Calu3 (cell line): ENCODE measurements at regions not wholly inside any gene's neighbourhood (a gene's known extent, or its start where the extent isn't known, plus 50 kb on each side); places are given as distances from the start of the nearest gene placed in this dataset.

Source experiments
- BruUV-seq: library from RNA; stranded (reverse); fragments of 400-500 nt; replicated peaks from 2 replicates; lab custom pipeline; 2021; lab: Mats Ljungman, UMichigan
- CTCF ChIA-PET: fragments of 300-600 bp; sonication (Branson Sonifier 250); formaldehyde crosslinking; loops from one replicate; lab custom pipeline; 2022; ENCODE audit warnings: antibody characterized with exemption; lab: Charles Lee
- DNase-seq: peaks from one replicate; pipeline ENCODE4 v3.0.0; 2022
- H3K27ac Mint-ChIP-seq: one replicate; pipeline ENCODE4 v1.8.0; 2022; ENCODE audit warnings: mixed read lengths; ENCODE audit not compliant: unreplicated experiment
- H3K27me3 Mint-ChIP-seq: one replicate; pipeline ENCODE4 v1.8.0; 2022; ENCODE audit warnings: mixed read lengths; ENCODE audit not compliant: unreplicated experiment
- H3K36me3 Mint-ChIP-seq: one replicate; pipeline ENCODE4 v1.8.0; 2022; ENCODE audit warnings: mild to moderate bottlenecking, moderate library complexity, mixed read lengths; ENCODE audit not compliant: insufficient read depth, unreplicated experiment
- H3K4me1 Mint-ChIP-seq: one replicate; pipeline ENCODE4 v1.8.0; 2022; ENCODE audit warnings: mild to moderate bottlenecking, low read depth, mixed read lengths; ENCODE audit not compliant: unreplicated experiment
- H3K4me3 Mint-ChIP-seq: one replicate; pipeline ENCODE4 v1.8.0; 2022; ENCODE audit warnings: mild to moderate bottlenecking, low read depth, moderate library complexity, mixed read lengths; ENCODE audit not compliant: unreplicated experiment
- H3K9me3 Mint-ChIP-seq: one replicate; pipeline ENCODE4 v1.8.0; 2022; ENCODE audit warnings: low read depth, mixed read lengths; ENCODE audit not compliant: unreplicated experiment
- intact Hi-C: fragments of 100-400 bp; cut with micrococcal nuclease; formaldehyde crosslinking; loops from one replicate; pipeline ENCODE4 v1.10.0; 2022; ENCODE audit not compliant: unreplicated experiment
- TF ChIP-seq, protein P1 (sequence below): fragments of 200-600 bp; IDR thresholded peaks from one replicate; pipeline ENCODE4 v1.8.0; 2022; ENCODE audit warnings: antibody characterized with exemption; ENCODE audit not compliant: unreplicated experiment

DNA sequence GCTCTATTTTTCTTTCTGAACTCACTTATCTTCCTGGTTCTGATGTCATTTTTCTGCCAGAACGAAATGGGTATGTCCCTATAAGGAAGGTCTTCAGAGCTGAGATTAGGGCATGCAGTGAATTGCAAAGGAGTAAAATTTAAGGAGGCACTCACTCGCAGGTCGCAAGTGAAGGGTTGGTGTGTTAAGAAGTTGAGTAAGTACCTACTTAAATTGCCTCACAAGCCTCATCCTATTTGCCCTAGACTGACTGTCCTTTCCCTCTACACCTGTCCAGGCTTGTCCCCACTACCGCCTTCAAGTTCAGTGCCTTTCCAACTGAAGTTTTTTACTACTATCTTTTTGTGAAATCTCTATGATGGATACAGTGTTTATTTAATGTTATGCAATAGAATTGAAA lies 191.5 kb downstream of the AHR start:
- Mint-ChIP-seq H3K27ac (no peak overlapping the region), H3K4me1 (no peaks in the 10 kb centered on the region), H3K36me3 (no peaks in the 10 kb centered on the region), H3K9me3 (no peaks in the 10 kb centered on the region), H3K27me3 (no peaks in the 10 kb centered on the region), H3K4me3 (no peak overlapping the region)
- TF ChIP-seq, protein P1, sequence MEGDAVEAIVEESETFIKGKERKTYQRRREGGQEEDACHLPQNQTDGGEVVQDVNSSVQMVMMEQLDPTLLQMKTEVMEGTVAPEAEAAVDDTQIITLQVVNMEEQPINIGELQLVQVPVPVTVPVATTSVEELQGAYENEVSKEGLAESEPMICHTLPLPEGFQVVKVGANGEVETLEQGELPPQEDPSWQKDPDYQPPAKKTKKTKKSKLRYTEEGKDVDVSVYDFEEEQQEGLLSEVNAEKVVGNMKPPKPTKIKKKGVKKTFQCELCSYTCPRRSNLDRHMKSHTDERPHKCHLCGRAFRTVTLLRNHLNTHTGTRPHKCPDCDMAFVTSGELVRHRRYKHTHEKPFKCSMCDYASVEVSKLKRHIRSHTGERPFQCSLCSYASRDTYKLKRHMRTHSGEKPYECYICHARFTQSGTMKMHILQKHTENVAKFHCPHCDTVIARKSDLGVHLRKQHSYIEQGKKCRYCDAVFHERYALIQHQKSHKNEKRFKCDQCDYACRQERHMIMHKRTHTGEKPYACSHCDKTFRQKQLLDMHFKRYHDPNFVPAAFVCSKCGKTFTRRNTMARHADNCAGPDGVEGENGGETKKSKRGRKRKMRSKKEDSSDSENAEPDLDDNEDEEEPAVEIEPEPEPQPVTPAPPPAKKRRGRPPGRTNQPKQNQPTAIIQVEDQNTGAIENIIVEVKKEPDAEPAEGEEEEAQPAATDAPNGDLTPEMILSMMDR, result no peak
- intact Hi-C loops, result no loop called here
- DNase-seq, result no peak
- BruUV-seq, result no TSS peak
- CTCF ChIA-PET, result interaction anchor here (0.5 kb wide), 1 partner anchor 401 kb away, joined by 4 read pairs; no protein-coding TSS in a partner anchor

DNA sequence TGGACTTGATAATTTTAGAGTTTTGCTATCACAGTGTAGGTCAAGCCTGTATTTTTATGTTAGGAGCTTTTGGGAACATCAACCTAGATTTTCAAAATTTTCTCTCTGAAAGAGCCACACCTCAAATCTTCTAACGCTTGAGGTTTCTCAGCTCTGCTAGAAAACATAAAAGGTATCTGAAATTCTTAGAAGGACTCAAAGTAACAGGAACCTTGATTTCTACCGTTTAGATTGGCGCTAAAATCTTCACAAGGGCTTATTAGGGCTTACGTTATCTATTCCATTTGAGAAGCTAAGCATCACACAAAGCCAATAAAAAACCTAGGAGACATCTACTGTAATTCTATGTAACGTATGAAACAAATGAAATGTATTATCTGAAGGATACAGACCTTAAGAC lies 192.4 kb downstream of the AHR start:
- H3K9me3 Mint-ChIP-seq, result no peaks in the 10 kb centered on the region
- DNase-seq, result no peak
- intact Hi-C loops, result no loop called here
- H3K4me1 Mint-ChIP-seq, result peaks cover 3% of the 10 kb centered on the region
- no peaks in the 10 kb centered on the region for H3K36me3 Mint-ChIP-seq
- no peak overlapping the region for H3K4me3 Mint-ChIP-seq
- H3K27me3 Mint-ChIP-seq, result no peaks in the 10 kb centered on the region
- no peak overlapping the region for H3K27ac Mint-ChIP-seq
- CTCF ChIA-PET, result no interaction called here
- no TSS peak for BruUV-seq
- TF ChIP-seq, protein P1, result no peak

DNA sequence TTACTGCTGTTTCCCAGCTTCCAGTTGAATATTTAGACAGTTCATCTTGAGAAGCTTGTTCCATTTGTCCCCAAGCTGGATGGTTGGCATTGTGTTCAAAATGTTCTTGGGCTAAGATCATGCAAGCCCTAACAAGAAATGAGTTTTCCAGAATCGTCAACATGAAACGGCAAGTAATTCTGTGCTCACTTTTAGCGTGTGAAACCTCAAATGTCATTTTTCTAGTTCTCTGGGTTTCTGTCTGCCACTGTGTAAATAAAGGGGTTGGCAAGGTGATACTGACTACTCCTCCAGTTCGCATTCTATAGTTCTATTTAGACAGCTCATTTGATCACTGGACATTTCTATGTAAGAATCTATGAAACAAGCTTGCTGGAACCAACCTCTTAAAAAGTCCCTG lies 194.0 kb downstream of the AHR start:
- Mint-ChIP-seq H3K4me1 (peaks cover 18% of the 10 kb centered on the region), H3K9me3 (no peaks in the 10 kb centered on the region), H3K27ac (no peak overlapping the region), H3K36me3 (no peaks in the 10 kb centered on the region), H3K27me3 (no peaks in the 10 kb centered on the region), H3K4me3 (no peak overlapping the region)
- no TSS peak for BruUV-seq
- intact Hi-C loops, result no loop called here
- TF ChIP-seq, protein P1, result no peak
- CTCF ChIA-PET, result no interaction called here
- DNase-seq, result no peak

DNA sequence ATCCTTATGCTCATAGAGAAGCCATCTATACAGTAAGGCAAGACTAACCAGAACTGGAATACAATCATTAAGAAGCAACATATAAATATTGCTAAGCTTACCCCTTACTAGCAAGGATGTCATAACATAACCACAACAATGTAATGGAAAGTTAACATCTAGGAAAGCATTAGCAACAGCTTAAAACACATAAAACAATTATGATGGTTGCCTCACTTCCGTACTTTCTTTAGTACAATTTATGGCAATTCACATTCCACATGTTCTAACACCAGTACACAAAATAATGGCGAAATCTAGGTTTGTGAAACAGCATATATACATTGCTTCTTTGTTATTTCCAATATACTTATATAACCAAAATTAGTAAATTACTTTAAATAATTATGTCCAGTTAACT lies 195.0 kb downstream of the AHR start:
- BruUV-seq, result no TSS peak
- CTCF ChIA-PET, result interaction anchor here (0.6 to 1.1 kb wide), 2 partner anchors 9 to 527 kb away, joined by 4 to 8 read pairs; no protein-coding TSS in a partner anchor
- no peak for DNase-seq
- no peak overlapping the region for H3K27ac Mint-ChIP-seq
- H3K4me3 Mint-ChIP-seq, result no peak overlapping the region
- H3K9me3 Mint-ChIP-seq, result no peaks in the 10 kb centered on the region
- intact Hi-C loops, result no loop called here
- H3K4me1 Mint-ChIP-seq, result peaks cover 28% of the 10 kb centered on the region
- no peaks in the 10 kb centered on the region for H3K27me3 Mint-ChIP-seq
- TF ChIP-seq, protein P1, result no peak
- H3K36me3 Mint-ChIP-seq, result no peaks in the 10 kb centered on the region
